H9 (cell line): ENCODE measurements at regions not wholly inside any gene's neighbourhood (a gene's known extent, or its start where the extent isn't known, plus 50 kb on each side); places are given as distances from the start of the nearest gene placed in this dataset.

Source experiments
- DNase-seq: peaks from one replicate; pipeline ENCODE4 v3.0.0-alpha.2; 2017
- H2AFZ ChIP-seq: one replicate; pipeline ENCODE4 v1.6.1; 2013; ENCODE audit warnings: mild to moderate bottlenecking, low read length, control low read depth, moderate library complexity
- H2AK5ac ChIP-seq: 2 replicates; pipeline ENCODE4 v1.6.1; 2013; ENCODE audit warnings: low read length, control low read depth, mixed read lengths; ENCODE audit not compliant: insufficient read length
- H2BK120ac ChIP-seq: one replicate; pipeline ENCODE4 v1.6.1; 2013; ENCODE audit warnings: low read depth, mild to moderate bottlenecking, low read length, control low read depth, inconsistent platforms; ENCODE audit not compliant: poor library complexity, severe bottlenecking
- H2BK12ac ChIP-seq: 2 replicates; pipeline ENCODE4 v1.6.1; 2013; ENCODE audit warnings: low read length, control low read depth, mixed read lengths, low read depth; ENCODE audit not compliant: insufficient read length
- H2BK15ac ChIP-seq: 2 replicates; pipeline ENCODE4 v1.6.1; 2013; ENCODE audit warnings: low read depth, low read length, control low read depth
- H2BK20ac ChIP-seq: one replicate; pipeline ENCODE4 v1.6.1; 2013; ENCODE audit warnings: low read depth, mild to moderate bottlenecking, low read length, control low read depth, inconsistent platforms; ENCODE audit not compliant: poor library complexity, severe bottlenecking
- H2BK5ac ChIP-seq: 2 replicates; pipeline ENCODE4 v1.6.1; 2013; ENCODE audit warnings: low read length, control low read depth, mixed read lengths; ENCODE audit not compliant: insufficient read length
- H3K14ac ChIP-seq: 2 replicates; pipeline ENCODE4 v1.6.1; 2013; ENCODE audit warnings: low read length, control low read depth; ENCODE audit not compliant: insufficient read depth
- H3K18ac ChIP-seq: 2 replicates; pipeline ENCODE4 v1.6.1; 2013; ENCODE audit warnings: low read depth, mild to moderate bottlenecking, mixed read lengths, low read length, control low read depth; ENCODE audit not compliant: insufficient read length
- H3K23ac ChIP-seq: 2 replicates; pipeline ENCODE4 v1.6.1; 2013; ENCODE audit warnings: low read length, control low read depth, mixed read lengths, low read depth; ENCODE audit not compliant: insufficient read length
- H3K23me2 ChIP-seq: 2 replicates; pipeline ENCODE4 v1.6.1; 2013; ENCODE audit warnings: low read depth, mild to moderate bottlenecking, mixed read lengths, low read length, control low read depth; ENCODE audit not compliant: insufficient read length, poor library complexity, severe bottlenecking
- H3K27ac ChIP-seq: 2 replicates; pipeline ENCODE4 v1.5.1; 2013; ENCODE audit warnings: low read length, control low read depth, mixed read lengths, low read depth; ENCODE audit not compliant: insufficient read length
- H3K27me3 ChIP-seq: 2 replicates; pipeline ENCODE4 v1.6.1; 2013; ENCODE audit warnings: low read length, control low read depth, inconsistent platforms; ENCODE audit not compliant: insufficient read depth
- H3K4ac ChIP-seq: 2 replicates; pipeline ENCODE4 v1.6.1; 2013; ENCODE audit warnings: low read depth, mild to moderate bottlenecking, control low read depth, inconsistent platforms, low read length, moderate library complexity
- H3K4me1 ChIP-seq: 2 replicates; pipeline ENCODE4 v1.6.1; 2013; ENCODE audit warnings: low read length, control low read depth, inconsistent platforms; ENCODE audit not compliant: insufficient read depth
- H3K4me2 ChIP-seq: 2 replicates; pipeline ENCODE4 v1.6.1; 2013; ENCODE audit warnings: low read length, control low read depth, mixed read lengths; ENCODE audit not compliant: insufficient read length, insufficient read depth
- H3K56ac ChIP-seq: 2 replicates; pipeline ENCODE4 v1.6.1; 2013; ENCODE audit warnings: low read depth, mild to moderate bottlenecking, mixed read lengths, low read length, control low read depth; ENCODE audit not compliant: insufficient read length
- H3K79me1 ChIP-seq: 2 replicates; pipeline ENCODE4 v1.6.1; 2013; ENCODE audit warnings: low read depth, mild to moderate bottlenecking, moderate library complexity, low read length, control low read depth, inconsistent platforms; ENCODE audit not compliant: insufficient read depth, poor library complexity, severe bottlenecking
- H3K79me2 ChIP-seq: 2 replicates; pipeline ENCODE4 v1.6.1; 2013; ENCODE audit warnings: low read length, control low read depth, inconsistent platforms; ENCODE audit not compliant: insufficient read depth
- H3K9ac ChIP-seq: 2 replicates; pipeline ENCODE4 v1.6.1; 2013; ENCODE audit warnings: low read length, control low read depth, mixed read lengths; ENCODE audit not compliant: insufficient read length; ENCODE audit errors: extremely low read depth
- H3K9me3 ChIP-seq: one replicate; pipeline ENCODE4 v1.6.1; 2013; ENCODE audit warnings: low read depth, low read length, inconsistent platforms; ENCODE audit not compliant: control insufficient read depth
- H3T11ph ChIP-seq: one replicate; pipeline ENCODE4 v1.6.1; 2013; ENCODE audit warnings: mild to moderate bottlenecking, low read length, control low read depth, inconsistent platforms
- H4K20me1 ChIP-seq: one replicate; pipeline ENCODE4 v1.6.1; 2013; ENCODE audit not compliant: control insufficient read depth, insufficient read length, insufficient read depth
- H4K5ac ChIP-seq: 2 replicates; pipeline ENCODE4 v1.6.1; 2013; ENCODE audit warnings: low read depth, mild to moderate bottlenecking, mixed read lengths, low read length, control low read depth; ENCODE audit not compliant: insufficient read length
- H4K8ac ChIP-seq: replicated peaks from 2 replicates; pipeline ENCODE4 v1.6.1; 2013; ENCODE audit warnings: low read length, control low read depth, mixed read lengths, low read depth; ENCODE audit not compliant: insufficient read length
- H4K91ac ChIP-seq: 2 replicates; pipeline ENCODE4 v1.6.1; 2013; ENCODE audit warnings: low read depth, mild to moderate bottlenecking, moderate library complexity, mixed read lengths, low read length, control low read depth; ENCODE audit not compliant: insufficient read length
- H3K27ac Mint-ChIP-seq, 3 experiments: 2 replicates in 2 of 3; 3 replicates in 1 of 3; pipeline ENCODE4 v1.8.0; 2020 to 2021; ENCODE audit warnings: mixed read lengths in 3 of 3, mild to moderate bottlenecking in 1 of 3, moderate library complexity in 1 of 3
- H3K27me3 Mint-ChIP-seq: 2 replicates; pipeline ENCODE4 v1.8.0; 2021; ENCODE audit warnings: low read depth, mild to moderate bottlenecking, moderate library complexity, mixed read lengths
- H3K36me3 Mint-ChIP-seq, 3 experiments: 2 replicates in 2 of 3; 3 replicates in 1 of 3; pipeline ENCODE4 v1.8.0; 2020 to 2021; ENCODE audit warnings: low read depth in 3 of 3, mixed read lengths in 3 of 3; ENCODE audit not compliant: insufficient read depth in 1 of 3
- H3K4me1 Mint-ChIP-seq, 2 experiments: 2 replicates each; pipeline ENCODE4 v1.8.0; 2020; ENCODE audit warnings: mixed read lengths in 2 of 2
- H3K4me3 Mint-ChIP-seq, 2 experiments: 2 replicates in 1 of 2; 3 replicates in 1 of 2; pipeline ENCODE4 v1.8.0; 2020 to 2021; ENCODE audit warnings: mild to moderate bottlenecking in 2 of 2, mixed read lengths in 2 of 2, moderate library complexity in 1 of 2
- H3K9me3 Mint-ChIP-seq, 2 experiments: 2 replicates in 1 of 2; 3 replicates in 1 of 2; pipeline ENCODE4 v1.8.0; 2020; ENCODE audit warnings: mild to moderate bottlenecking in 2 of 2, mixed read lengths in 2 of 2, moderate library complexity in 1 of 2
- CTCF ChIP-seq: fragments of 200-600 bp; sonication (generic); conservative IDR thresholded peaks from 3 replicates; pipeline ENCODE4 v1.8.0; 2021; ENCODE audit warnings: antibody characterized with exemption, mild to moderate bottlenecking
- WGBS: extraction: QIAGEN DNeasy Blood & Tissue Kit; methylation state at CpG from one replicate; pipeline ENCODE4 v1.1.7; 2013; ENCODE audit warnings: missing lambda C conversion rate, low lambda C conversion rate, mixed read lengths; ENCODE audit not compliant: insufficient read length; ENCODE audit errors: extremely low coverage; 5-methylcytosine and 5-hydroxymethylcytosine counted together

- no peak overlapping the region for H3K4ac ChIP-seq
- H4K20me1 ChIP-seq = no peaks in the 10 kb centered on the region
- H3K56ac ChIP-seq = no peak overlapping the region
- H2BK5ac ChIP-seq = no peak overlapping the region
- no peak overlapping the region for H3K18ac ChIP-seq
- H4K5ac ChIP-seq = no peak overlapping the region
- H3K9me3 Mint-ChIP-seq = no peaks in the 10 kb centered on the region
- H3K27ac Mint-ChIP-seq = no peak overlapping the region
- H3K23ac ChIP-seq = no peak overlapping the region
- no peak overlapping the region for H3T11ph ChIP-seq
- H2BK120ac ChIP-seq = no peak overlapping the region
- H3K4me1 ChIP-seq = no peaks in the 10 kb centered on the region
- no peak overlapping the region for H2BK15ac ChIP-seq
- no peaks in the 10 kb centered on the region for H3K9me3 ChIP-seq
- no peaks in the 10 kb centered on the region for H3K4me1 Mint-ChIP-seq
- no CpG with 5 or more reads among the region's 7 CpGs for WGBS
- peaks cover 5% of the 10 kb centered on the region; the same call in 1 of the 2 replicates for H3K27me3 Mint-ChIP-seq
- no peaks in the 10 kb centered on the region for H3K27me3 ChIP-seq
- H3K4me2 ChIP-seq = no peak overlapping the region
- no peak overlapping the region for H3K9ac ChIP-seq
- H4K8ac ChIP-seq = no peak overlapping the region
- no peak overlapping the region for H3K27ac ChIP-seq
- H2AFZ ChIP-seq = no peak overlapping the region
- no peaks in the 10 kb centered on the region for H3K23me2 ChIP-seq
- no peak overlapping the region for H4K91ac ChIP-seq
- no peaks in the 10 kb centered on the region; a peak in 1 of 7 replicates for H3K36me3 Mint-ChIP-seq
- DNase-seq = no peak
- no peak overlapping the region for H2AK5ac ChIP-seq
- H2BK20ac ChIP-seq = no peak overlapping the region
- TF ChIP-seq CTCF = no peak
- no peaks in the 10 kb centered on the region for H3K79me2 ChIP-seq
- no peak overlapping the region for H3K4me3 Mint-ChIP-seq
- no peak overlapping the region for H3K14ac ChIP-seq
- no peaks in the 10 kb centered on the region for H3K79me1 ChIP-seq
- H2BK12ac ChIP-seq = no peak overlapping the region
These were observed 99.6 kb upstream of the DDX18 start for GRCh38 chr2:117714745-117715417.
